GM13977 (cell line): ENCODE measurements at regions not wholly inside any gene's neighbourhood (a gene's known extent, or its start where the extent isn't known, plus 50 kb on each side); places are given as distances from the start of the nearest gene placed in this dataset.

ENCODE experiments used
- DNase-seq: peaks from one replicate; pipeline ENCODE4 v3.0.0; 2012; ENCODE audit warnings: low spot score
- in situ Hi-C: fragments of 300-500 bp; cut with MboI; formaldehyde crosslinking; loops from one replicate; pipeline ENCODE4 v1.12.0; 2022; ENCODE audit warnings: low sequenced_read_pairs, low pct_unique_long_range_greater_than_20kb, mixed read lengths, inconsistent platforms; ENCODE audit not compliant: unreplicated experiment
- TF ChIP-seq, protein P1 (sequence below): IDR thresholded peaks from 2 replicates; pipeline ENCODE4 v1.5.1; 2012; ENCODE audit warnings: mild to moderate bottlenecking, control low read depth; ENCODE audit not compliant: insufficient read depth; ENCODE audit errors: extremely low read depth, missing control alignments

DNA sequence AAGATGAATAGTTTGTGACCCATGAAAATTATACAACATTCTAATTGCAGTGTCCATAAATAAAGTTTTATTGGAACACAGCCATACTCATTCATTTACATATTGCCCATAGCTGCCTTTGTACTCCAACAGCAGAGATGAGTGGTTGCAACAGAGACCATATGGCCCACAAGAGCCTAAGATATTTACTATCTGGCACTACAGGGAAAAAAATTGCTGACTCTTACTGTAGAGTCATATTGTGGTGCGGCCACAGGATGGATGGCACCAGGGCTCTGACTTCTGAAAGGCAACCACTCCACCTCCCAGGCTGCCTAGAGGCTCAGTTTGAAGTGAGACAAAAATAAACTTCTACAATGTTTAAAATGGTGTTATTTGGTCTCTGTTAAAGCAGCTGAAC, 404.0 kb upstream of the ATP5MC3 start:
- in situ Hi-C loops, result no loop called here
- TF ChIP-seq, protein P1, sequence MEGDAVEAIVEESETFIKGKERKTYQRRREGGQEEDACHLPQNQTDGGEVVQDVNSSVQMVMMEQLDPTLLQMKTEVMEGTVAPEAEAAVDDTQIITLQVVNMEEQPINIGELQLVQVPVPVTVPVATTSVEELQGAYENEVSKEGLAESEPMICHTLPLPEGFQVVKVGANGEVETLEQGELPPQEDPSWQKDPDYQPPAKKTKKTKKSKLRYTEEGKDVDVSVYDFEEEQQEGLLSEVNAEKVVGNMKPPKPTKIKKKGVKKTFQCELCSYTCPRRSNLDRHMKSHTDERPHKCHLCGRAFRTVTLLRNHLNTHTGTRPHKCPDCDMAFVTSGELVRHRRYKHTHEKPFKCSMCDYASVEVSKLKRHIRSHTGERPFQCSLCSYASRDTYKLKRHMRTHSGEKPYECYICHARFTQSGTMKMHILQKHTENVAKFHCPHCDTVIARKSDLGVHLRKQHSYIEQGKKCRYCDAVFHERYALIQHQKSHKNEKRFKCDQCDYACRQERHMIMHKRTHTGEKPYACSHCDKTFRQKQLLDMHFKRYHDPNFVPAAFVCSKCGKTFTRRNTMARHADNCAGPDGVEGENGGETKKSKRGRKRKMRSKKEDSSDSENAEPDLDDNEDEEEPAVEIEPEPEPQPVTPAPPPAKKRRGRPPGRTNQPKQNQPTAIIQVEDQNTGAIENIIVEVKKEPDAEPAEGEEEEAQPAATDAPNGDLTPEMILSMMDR, result no peak

DNA sequence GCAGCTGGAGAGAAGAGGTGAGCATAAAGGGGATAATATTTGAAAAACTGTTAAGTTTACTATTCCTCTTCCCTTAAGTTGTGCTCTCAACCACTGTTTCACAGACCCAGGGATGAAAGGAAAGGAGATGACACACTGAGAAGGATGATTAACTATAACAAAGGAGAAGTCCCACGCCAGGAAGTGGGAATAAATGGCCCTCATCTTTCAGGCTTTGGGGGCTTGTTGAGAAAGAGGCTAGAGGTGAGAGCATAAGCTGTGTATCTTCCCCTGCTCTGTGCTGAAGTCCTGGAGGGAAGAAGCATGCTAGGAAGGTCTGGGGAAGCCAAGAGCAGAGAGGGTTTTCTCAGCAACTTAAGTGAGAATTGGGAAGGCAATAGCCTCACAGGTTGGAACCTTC, 399.1 kb upstream of the ATP5MC3 start:
- in situ Hi-C loops, result no loop called here
- DNase-seq, result no peak
- TF ChIP-seq, protein P1, result no peak

More for the DNA sequence above, 404.0 kb upstream of the ATP5MC3 start:
- no peak for DNase-seq

DNA sequence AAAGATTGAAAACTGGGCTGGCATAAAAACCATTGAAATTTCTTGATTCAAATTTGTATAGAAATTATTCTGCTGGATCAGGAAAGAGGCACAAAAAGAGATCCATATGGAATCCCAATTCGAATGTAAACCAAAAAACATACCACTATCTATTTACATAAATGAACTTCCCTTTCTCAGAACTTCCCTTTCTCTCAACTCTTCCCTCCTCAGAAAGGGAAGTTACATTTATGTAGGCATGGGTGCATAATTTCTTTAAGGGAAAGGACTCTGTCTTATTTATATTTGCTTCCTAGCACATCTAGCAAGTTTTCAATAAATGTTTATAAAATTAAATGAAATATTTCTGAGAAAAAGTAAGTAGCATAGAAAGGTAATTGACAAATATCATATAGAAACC, 398.1 kb upstream of the ATP5MC3 start:
- in situ Hi-C loops, result no loop called here
- TF ChIP-seq, protein P1, result no peak
- no peak for DNase-seq

DNA sequence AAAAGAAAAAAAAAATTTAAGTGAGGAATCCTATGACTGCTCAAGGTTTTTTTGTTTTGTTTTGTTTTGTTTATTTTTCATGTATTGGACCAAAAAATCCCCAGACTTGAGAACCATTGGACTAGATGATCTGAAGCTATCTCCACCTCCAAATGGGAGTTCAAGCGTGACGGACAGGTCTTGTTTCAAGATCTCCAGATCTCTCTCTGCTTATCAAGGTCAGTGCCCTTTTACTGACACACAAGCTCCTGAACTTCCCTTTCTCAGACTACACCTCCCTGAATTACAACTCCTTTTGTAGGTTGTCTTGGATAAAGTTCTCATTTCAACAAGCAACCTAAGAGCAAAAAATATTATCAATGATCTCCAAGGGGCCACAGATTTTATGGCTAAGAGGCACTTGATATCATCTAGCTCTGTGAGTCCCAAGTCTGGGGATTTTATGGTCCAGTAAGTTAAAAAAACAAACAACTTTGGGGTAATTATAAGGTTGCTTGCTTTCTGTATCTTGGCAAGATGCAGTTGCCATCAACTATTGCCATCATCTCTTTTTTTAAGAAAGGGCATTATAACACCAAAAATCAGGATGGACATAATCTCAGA, 396.0 kb upstream of the ATP5MC3 start:
- in situ Hi-C loops, result no loop called here
- TF ChIP-seq, protein P1, result no peak
- DNase-seq, result no peak

DNA sequence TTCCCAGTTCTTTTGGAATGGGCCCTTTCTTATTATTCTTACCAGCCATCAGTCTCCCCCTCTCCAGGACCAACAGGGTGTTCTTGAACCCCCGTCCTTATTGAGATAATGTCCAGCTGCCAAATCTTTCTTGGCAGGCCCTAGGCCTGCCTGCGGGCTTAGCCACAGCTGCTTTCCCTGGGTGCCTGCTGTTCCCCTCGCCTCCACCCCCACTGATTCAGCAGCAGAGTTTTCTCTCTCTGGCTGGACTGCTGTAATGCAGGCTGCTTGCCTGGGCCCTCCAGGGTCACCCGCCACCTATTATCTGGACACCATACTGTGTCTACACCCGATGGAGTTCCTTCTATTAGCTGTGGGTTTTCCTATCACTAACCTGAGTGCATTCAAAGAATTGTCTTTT, 395.4 kb upstream of the ATP5MC3 start:
- TF ChIP-seq, protein P1, result no peak
- no peak for DNase-seq
- in situ Hi-C loops, result no loop called here

DNA sequence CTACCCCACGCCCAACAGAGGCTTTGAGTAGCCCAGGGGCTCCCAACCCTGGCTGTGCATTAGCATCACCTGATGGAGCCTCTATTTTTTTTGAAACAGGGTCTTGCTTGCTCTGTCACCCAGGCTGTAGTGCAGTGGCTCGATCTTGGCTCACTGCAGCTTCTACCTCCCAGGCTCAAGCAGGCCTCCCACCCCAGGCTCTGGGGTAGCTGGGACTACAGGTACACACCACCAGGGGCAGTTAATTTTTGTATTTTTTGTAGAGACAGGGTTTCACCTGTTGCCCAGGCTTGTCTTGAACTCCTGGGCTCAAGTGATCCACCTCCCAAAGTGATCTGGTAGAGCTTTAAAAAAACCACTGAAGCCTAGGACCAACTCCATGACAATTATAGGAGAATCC, 394.8 kb upstream of the ATP5MC3 start:
- TF ChIP-seq, protein P1, result no peak
- no peak for DNase-seq
- in situ Hi-C loops, result no loop called here
